ENCODE measurements at regions not wholly inside any gene's neighbourhood (a gene's known extent, or its start where the extent isn't known, plus 50 kb on each side); places are given as distances from the start of the nearest gene placed in this dataset.
A peak's percentile ranks its signal among the peaks of the same experiment; 100 is the strongest.

- Histone ChIP-seq H3K4me3 (no peak overlapping the region), H3K27ac (no peak overlapping the region), H3K27me3 (no peaks in the 10 kb centered on the region), H3K36me3 (replicated peaks in 1 of 2; ENCODE audit: insufficient read depth in 1 of 2, low read depth in 2 of 2) (no peaks in the 10 kb centered on the region), H3K4me1 (no peaks in the 10 kb centered on the region), H3K9me3 (no peaks in the 10 kb centered on the region)
- peak; percentile 31 for ATAC-seq
- DNase-seq, result no peak
- 49 to 50% methylated on average over 15 to 19 of the region's 19 CpGs for WGBS, 2 donors
- intact Hi-C loops (cut with DNase I), result no loop called here
- no peak for TF ChIP-seq POLR2A (IDR thresholded peaks at IDR 0.05)
- TF ChIP-seq, protein P1, sequence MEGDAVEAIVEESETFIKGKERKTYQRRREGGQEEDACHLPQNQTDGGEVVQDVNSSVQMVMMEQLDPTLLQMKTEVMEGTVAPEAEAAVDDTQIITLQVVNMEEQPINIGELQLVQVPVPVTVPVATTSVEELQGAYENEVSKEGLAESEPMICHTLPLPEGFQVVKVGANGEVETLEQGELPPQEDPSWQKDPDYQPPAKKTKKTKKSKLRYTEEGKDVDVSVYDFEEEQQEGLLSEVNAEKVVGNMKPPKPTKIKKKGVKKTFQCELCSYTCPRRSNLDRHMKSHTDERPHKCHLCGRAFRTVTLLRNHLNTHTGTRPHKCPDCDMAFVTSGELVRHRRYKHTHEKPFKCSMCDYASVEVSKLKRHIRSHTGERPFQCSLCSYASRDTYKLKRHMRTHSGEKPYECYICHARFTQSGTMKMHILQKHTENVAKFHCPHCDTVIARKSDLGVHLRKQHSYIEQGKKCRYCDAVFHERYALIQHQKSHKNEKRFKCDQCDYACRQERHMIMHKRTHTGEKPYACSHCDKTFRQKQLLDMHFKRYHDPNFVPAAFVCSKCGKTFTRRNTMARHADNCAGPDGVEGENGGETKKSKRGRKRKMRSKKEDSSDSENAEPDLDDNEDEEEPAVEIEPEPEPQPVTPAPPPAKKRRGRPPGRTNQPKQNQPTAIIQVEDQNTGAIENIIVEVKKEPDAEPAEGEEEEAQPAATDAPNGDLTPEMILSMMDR (IDR thresholded peaks at IDR 0.05), result no peak
Measured at GRCh38 chr2:120820263-120820952, 84.7 kb downstream of the GLI2 start.

- WGBS, 2 donors, result 63 to 67% methylated on average over 4 to 10 of the region's 10 CpGs
- peak; percentile 19 for ATAC-seq
- H3K36me3 ChIP-seq (replicated peaks in 1 of 2; ENCODE audit: insufficient read depth in 1 of 2, low read depth in 2 of 2), result no peaks in the 10 kb centered on the region
- no peak overlapping the region for H3K27ac ChIP-seq
- no peaks in the 10 kb centered on the region for H3K27me3 ChIP-seq
- no peaks in the 10 kb centered on the region for H3K9me3 ChIP-seq
- H3K4me1 ChIP-seq, result no peaks in the 10 kb centered on the region
- no peak overlapping the region for H3K4me3 ChIP-seq
- no peak for TF ChIP-seq POLR2A (IDR thresholded peaks at IDR 0.05)
- TF ChIP-seq, protein P1 (IDR thresholded peaks at IDR 0.05), result no peak
- DNase-seq, result peak in 1 of 4 donors; percentile 23
- intact Hi-C loops (cut with DNase I), result no loop called here
Measured at GRCh38 chr2:120820953-120821279, 85.2 kb downstream of the GLI2 start.

- H3K27me3 ChIP-seq, result no peaks in the 10 kb centered on the region
- no peak overlapping the region for H3K27ac ChIP-seq
- H3K4me1 ChIP-seq, result no peaks in the 10 kb centered on the region
- WGBS, 2 donors, result 64 to 83% methylated on average over 10 to 15 of the region's 15 CpGs
- intact Hi-C loops (cut with DNase I), result no loop called here
- no peak overlapping the region for H3K4me3 ChIP-seq
- TF ChIP-seq, protein P1 (IDR thresholded peaks at IDR 0.05), result no peak
- TF ChIP-seq POLR2A (IDR thresholded peaks at IDR 0.05), result no peak
- no peak for DNase-seq
- no peaks in the 10 kb centered on the region for H3K36me3 ChIP-seq (replicated peaks in 1 of 2; ENCODE audit: insufficient read depth in 1 of 2, low read depth in 2 of 2)
- ATAC-seq, result no peak
- H3K9me3 ChIP-seq, result no peaks in the 10 kb centered on the region
Measured at GRCh38 chr2:120821446-120822160, 85.9 kb downstream of the GLI2 start.

DNA sequence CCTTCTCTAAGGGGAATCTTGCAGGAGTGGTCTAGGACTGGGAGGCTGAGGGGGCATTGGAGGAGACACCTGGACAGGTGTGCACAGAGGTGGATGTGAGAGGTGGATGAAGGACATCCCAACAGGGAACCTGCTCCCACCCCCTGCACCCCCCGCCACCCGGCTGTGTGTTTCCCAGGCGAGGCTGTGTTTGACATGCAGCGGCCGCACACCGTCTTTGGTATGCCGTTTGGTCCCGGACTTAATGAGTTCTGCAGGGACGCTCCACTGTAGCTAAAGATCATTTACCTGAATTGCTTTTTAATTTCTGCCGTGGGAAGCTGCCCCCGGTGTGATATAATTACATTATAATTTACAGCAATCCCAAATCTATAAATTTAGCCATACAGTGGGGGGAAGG lies 87.3 kb downstream of the GLI2 start:
- H3K36me3 ChIP-seq (replicated peaks in 1 of 2; ENCODE audit: insufficient read depth in 1 of 2, low read depth in 2 of 2), result no peaks in the 10 kb centered on the region
- WGBS, 2 donors, result 62 to 71% methylated on average over 11 of the region's 11 CpGs
- no peak overlapping the region for H3K27ac ChIP-seq
- TF ChIP-seq, protein P1 (IDR thresholded peaks at IDR 0.05), result no peak
- TF ChIP-seq POLR2A (IDR thresholded peaks at IDR 0.05), result no peak
- ATAC-seq (no peak), DNase-seq (no peak)
- intact Hi-C loops (cut with DNase I), result no loop called here
- no peaks in the 10 kb centered on the region for H3K9me3 ChIP-seq
- no peaks in the 10 kb centered on the region for H3K27me3 ChIP-seq
- no peaks in the 10 kb centered on the region for H3K4me1 ChIP-seq
- no peak overlapping the region for H3K4me3 ChIP-seq

- H3K36me3 ChIP-seq (replicated peaks in 1 of 2; ENCODE audit: insufficient read depth in 1 of 2, low read depth in 2 of 2), result no peaks in the 10 kb centered on the region
- no peak overlapping the region for H3K27ac ChIP-seq
- intact Hi-C loops (cut with DNase I), result no loop called here
- no peak for TF ChIP-seq POLR2A (IDR thresholded peaks at IDR 0.05)
- TF ChIP-seq, protein P1 (IDR thresholded peaks at IDR 0.05), result no peak
- no peaks in the 10 kb centered on the region for H3K9me3 ChIP-seq
- no peak for DNase-seq
- no peaks in the 10 kb centered on the region for H3K27me3 ChIP-seq
- 93 to 94% methylated on average over 8 to 10 of the region's 10 CpGs for WGBS, 2 donors
- no peak for ATAC-seq
- H3K4me3 ChIP-seq, result no peak overlapping the region
- H3K4me1 ChIP-seq, result no peaks in the 10 kb centered on the region
Measured at GRCh38 chr2:120823551-120823950, 87.9 kb downstream of the GLI2 start.
